ENCODE measurements at regions not wholly inside any gene's neighbourhood (a gene's known extent, or its start where the extent isn't known, plus 50 kb on each side); places are given as distances from the start of the nearest gene placed in this dataset.

DNA sequence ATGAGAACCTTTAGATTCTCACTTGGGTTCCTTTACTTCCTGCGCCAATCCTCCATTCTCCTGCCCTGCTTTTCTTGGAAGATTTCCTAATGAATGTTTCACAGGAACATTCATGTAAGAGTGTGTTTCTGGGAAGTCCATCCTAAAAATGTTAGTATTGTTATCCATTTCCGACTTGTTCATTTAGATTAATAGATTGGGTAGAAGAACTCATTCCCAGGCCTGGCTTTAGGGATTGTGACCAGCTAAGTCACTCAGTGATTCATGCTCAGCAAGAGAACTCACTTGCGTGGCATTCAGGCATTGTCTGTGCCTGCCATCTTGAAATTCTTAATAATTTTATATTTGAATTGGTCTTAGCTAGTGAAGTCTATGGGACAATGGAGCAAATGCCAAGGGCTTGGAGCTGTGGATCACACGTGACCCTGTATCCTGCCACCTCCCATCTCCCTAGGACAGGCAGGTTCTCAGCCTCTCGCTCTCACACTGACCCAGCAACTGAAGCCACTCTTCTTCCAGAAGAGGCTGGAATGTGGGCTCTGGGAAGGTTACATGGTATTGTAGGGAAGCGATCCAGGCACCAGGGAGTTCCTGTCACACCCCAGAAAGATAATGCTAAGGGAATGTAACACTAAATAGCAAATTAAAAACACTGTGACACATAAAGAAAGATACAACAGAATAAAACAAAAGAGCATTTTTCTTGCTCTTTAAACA, 562.1 kb downstream of the TMA16 start:
- Histone ChIP-seq H3K4me3 (no peak overlapping the region), H3K9me3 (no peaks in the 10 kb centered on the region), H3K4me1 (no peaks in the 10 kb centered on the region), H3K36me3 (no peaks in the 10 kb centered on the region), H3K27ac (no peak overlapping the region), H3K27me3 (no peaks in the 10 kb centered on the region)
- no peak for ATAC-seq
- TF ChIP-seq CTCF (IDR thresholded peaks at IDR 0.05), result no peak
- intact Hi-C loops (cut with DNase I), result no loop called here
- no peak for DNase-seq

DNA sequence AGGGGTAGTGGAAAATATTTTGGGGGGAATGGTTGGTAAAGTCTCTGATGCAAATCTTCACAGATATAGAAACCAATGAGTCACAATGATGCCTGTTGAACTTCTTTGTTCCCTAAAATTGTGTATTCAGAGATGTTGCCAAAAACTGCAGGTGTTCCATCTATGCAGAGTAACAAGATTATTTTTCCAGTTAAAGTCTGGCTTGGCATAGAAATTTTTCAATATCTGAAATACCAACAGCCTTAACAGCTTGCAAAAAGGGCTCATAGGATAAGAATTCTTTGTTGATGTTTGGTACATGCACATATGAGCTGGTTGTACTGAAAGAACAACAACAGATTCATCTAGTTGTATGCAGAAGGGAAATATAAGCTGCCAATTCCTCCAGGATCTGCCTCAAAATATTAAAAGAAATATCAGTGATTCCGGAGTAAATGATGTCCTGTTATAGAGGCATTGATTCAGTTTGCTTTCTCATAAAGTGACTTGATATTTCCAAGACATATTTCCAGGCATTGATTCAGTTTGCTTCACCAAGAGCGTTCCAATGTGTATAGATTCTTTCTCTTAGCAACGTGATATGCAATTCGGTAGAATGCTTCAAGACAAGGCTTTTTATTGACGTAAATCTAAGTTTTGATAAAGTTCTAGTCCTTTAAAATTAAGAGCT, 564.4 kb downstream of the TMA16 start:
- intact Hi-C loops (cut with DNase I), result no loop called here
- Histone ChIP-seq H3K27ac (no peak overlapping the region), H3K4me3 (no peak overlapping the region), H3K36me3 (no peaks in the 10 kb centered on the region), H3K4me1 (no peaks in the 10 kb centered on the region), H3K9me3 (no peaks in the 10 kb centered on the region), H3K27me3 (no peaks in the 10 kb centered on the region)
- ATAC-seq (no peak), DNase-seq (no peak)
- no peak for TF ChIP-seq CTCF (IDR thresholded peaks at IDR 0.05)

GRCh38 chr4:164060456-164060855, 566.0 kb downstream of the TMA16 start:
- DNase-seq, result no peak
- Histone ChIP-seq H3K27ac (no peak overlapping the region), H3K4me3 (no peak overlapping the region), H3K4me1 (no peaks in the 10 kb centered on the region), H3K27me3 (no peaks in the 10 kb centered on the region), H3K36me3 (no peaks in the 10 kb centered on the region), H3K9me3 (no peaks in the 10 kb centered on the region)
- intact Hi-C loops (cut with DNase I), result no loop called here
- TF ChIP-seq CTCF (IDR thresholded peaks at IDR 0.05), result no peak
- ATAC-seq, result no peak

DNA sequence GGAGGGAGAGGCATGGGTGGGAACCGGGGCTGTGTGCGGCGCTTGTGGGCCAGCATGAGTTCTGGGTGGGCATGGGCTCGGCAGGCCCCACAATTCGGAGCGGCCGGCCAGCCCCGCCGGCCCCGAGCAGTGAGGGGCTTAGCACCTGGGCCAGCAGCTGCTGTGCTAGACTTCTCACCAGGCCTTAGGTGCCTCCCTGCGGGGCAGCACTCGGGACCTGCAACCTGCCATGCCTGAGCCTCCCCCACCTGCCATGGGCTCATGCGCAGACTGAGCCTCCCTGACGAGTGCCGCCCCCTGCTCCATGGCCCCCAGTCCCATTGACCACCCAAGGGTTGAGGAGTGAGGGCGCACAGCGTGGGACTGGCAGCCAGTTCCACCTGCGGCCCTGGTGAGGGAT, 573.9 kb downstream of the TMA16 start:
- Histone ChIP-seq H3K36me3 (no peaks in the 10 kb centered on the region), H3K4me1 (no peaks in the 10 kb centered on the region), H3K27ac (no peak overlapping the region), H3K4me3 (no peak overlapping the region), H3K9me3 (no peaks in the 10 kb centered on the region), H3K27me3 (no peaks in the 10 kb centered on the region)
- intact Hi-C loops (cut with DNase I), result no loop called here
- DNase-seq, result peak; percentile 54
- no peak for ATAC-seq
- no peak for TF ChIP-seq CTCF (IDR thresholded peaks at IDR 0.05)

- no peaks in the 10 kb centered on the region for H3K4me1 ChIP-seq
- no peak for ATAC-seq
- no peaks in the 10 kb centered on the region for H3K36me3 ChIP-seq
- no peaks in the 10 kb centered on the region for H3K27me3 ChIP-seq
- no peak for DNase-seq
- no peak overlapping the region for H3K4me3 ChIP-seq
- no peak for TF ChIP-seq CTCF (IDR thresholded peaks at IDR 0.05)
- no peaks in the 10 kb centered on the region for H3K9me3 ChIP-seq
- intact Hi-C loops (cut with DNase I), result no loop called here
- no peak overlapping the region for H3K27ac ChIP-seq
Observed at GRCh38 chr4:164070625-164071024, 576.1 kb downstream of the TMA16 start.

Data from upper lobe of right lung (tissue), 1 donor.